PC-9 (cell line): ENCODE measurements at regions not wholly inside any gene's neighbourhood (a gene's known extent, or its start where the extent isn't known, plus 50 kb on each side); places are given as distances from the start of the nearest gene placed in this dataset.

ENCODE experiments used
- BruUV-seq: library from RNA; stranded (reverse); fragments of 400-500 nt; replicated peaks from 2 replicates; lab custom pipeline; 2021; lab: Mats Ljungman, UMichigan
- CTCF ChIA-PET: fragments of 300-600 bp; sonication (Branson Sonifier 250); formaldehyde crosslinking; loops from one replicate; lab custom pipeline; 2022; ENCODE audit warnings: antibody characterized with exemption; lab: Charles Lee
- POLR2A ChIA-PET: fragments of 300-600 bp; sonication (Branson Sonifier 250); formaldehyde crosslinking; loops from one replicate; lab custom pipeline; 2022; ENCODE audit warnings: antibody characterized with exemption; ENCODE audit not compliant: unreplicated experiment; lab: Charles Lee
- DNase-seq, 2 experiments: peaks; one replicate each; pipeline versions ENCODE4 v3.0.0 to v3.0.0-alpha.2; 2015 to 2022; ENCODE audit warnings: mixed read lengths in 1 of 2
- H2AFZ ChIP-seq: fragments of 200-600 bp; sonication (generic); 2 replicates; pipeline ENCODE4 v1.8.1; 2017; ENCODE audit warnings: antibody characterized with exemption
- H3F3A ChIP-seq: fragments of 200-600 bp; sonication (generic); 2 replicates; pipeline ENCODE4 v1.8.1; 2017; ENCODE audit warnings: antibody characterized with exemption, mild to moderate bottlenecking, low read depth; ENCODE audit not compliant: insufficient read depth
- H3K27ac ChIP-seq: fragments of 200-600 bp; sonication (generic); 2 replicates; pipeline ENCODE4 v1.6.1; 2016; ENCODE audit warnings: mixed run types
- H3K27me3 ChIP-seq: fragments of 200-600 bp; sonication (generic); 2 replicates; pipeline ENCODE4 v1.6.1; 2016; ENCODE audit warnings: low read depth, mixed run types; ENCODE audit not compliant: insufficient read depth
- H3K36me3 ChIP-seq: fragments of 200-600 bp; sonication (generic); 2 replicates; pipeline ENCODE4 v1.6.1; 2016; ENCODE audit warnings: low read depth, mixed run types
- H3K4me1 ChIP-seq: fragments of 200-600 bp; sonication (generic); replicated peaks from 2 replicates; pipeline ENCODE4 v1.6.1; 2016; ENCODE audit warnings: mixed run types; ENCODE audit not compliant: insufficient read depth
- H3K4me2 ChIP-seq: fragments of 200-600 bp; sonication (generic); 2 replicates; pipeline ENCODE4 v1.6.1; 2017; ENCODE audit warnings: mixed run types
- H3K4me3 ChIP-seq: fragments of 200-600 bp; sonication (generic); 2 replicates; pipeline ENCODE4 v1.6.1; 2016; ENCODE audit warnings: mixed run types
- H3K79me2 ChIP-seq: fragments of 200-600 bp; sonication (generic); 2 replicates; pipeline ENCODE4 v1.6.1; 2017; ENCODE audit warnings: low read depth, mixed run types
- H3K9me2 ChIP-seq: fragments of 200-600 bp; sonication (generic); 2 replicates; pipeline ENCODE4 v1.8.1; 2017; ENCODE audit warnings: mild to moderate bottlenecking; ENCODE audit not compliant: insufficient read depth
- H3K9me3 ChIP-seq: fragments of 200-600 bp; sonication (generic); 2 replicates; pipeline ENCODE4 v1.8.1; 2016; ENCODE audit warnings: low read depth; ENCODE audit not compliant: insufficient read depth
- H4K20me1 ChIP-seq: fragments of 200-600 bp; sonication (generic); 2 replicates; pipeline ENCODE4 v1.8.1; 2017; ENCODE audit not compliant: insufficient read depth
- EZH2 ChIP-seq: fragments of 200-600 bp; sonication (generic); IDR thresholded peaks from 2 replicates; pipeline ENCODE4 v1.8.0; 2017; ENCODE audit warnings: antibody characterized with exemption, low read depth
- intact Hi-C: fragments of 100-400 bp; cut with micrococcal nuclease; formaldehyde crosslinking; loops from one replicate; pipeline ENCODE4 v1.10.0; 2022; ENCODE audit not compliant: unreplicated experiment
- TF ChIP-seq, protein P1 (sequence below): fragments of 200-600 bp; sonication (generic); conservative IDR thresholded peaks from 2 replicates; pipeline ENCODE4 v1.6.1; 2017; ENCODE audit warnings: mixed run types, antibody characterized with exemption, mild to moderate bottlenecking, moderate library complexity

DNA sequence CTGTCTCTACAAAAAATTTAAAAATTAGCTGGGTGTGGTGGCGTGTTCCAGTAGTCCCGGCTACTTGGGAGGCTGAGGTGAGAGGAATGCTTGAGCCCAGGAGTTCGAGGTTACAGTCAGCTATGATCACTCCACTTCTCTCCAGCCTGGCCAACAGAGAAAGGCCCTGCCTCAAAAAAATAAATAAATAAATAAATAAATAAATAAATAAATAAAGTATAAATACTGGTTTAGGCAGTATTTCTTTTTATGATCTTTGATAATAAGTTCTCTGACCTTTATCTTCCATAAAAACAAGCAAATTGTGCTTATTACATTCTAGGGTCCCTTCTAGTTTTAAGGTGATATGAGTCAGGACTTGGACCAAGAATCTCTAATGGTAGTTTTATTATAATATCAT is 320.3 kb downstream of the PCDH19 start:
- POLR2A ChIA-PET: no interaction called here
- no peak overlapping the region for H3K4me3 ChIP-seq
- no peaks in the 10 kb centered on the region for H3K4me1 ChIP-seq
- H2AFZ ChIP-seq: no peak overlapping the region
- no peaks in the 10 kb centered on the region for H3F3A ChIP-seq
- H3K79me2 ChIP-seq: no peaks in the 10 kb centered on the region
- intact Hi-C loops: loop anchor here (10.0 kb wide), 1 partner anchor 905 kb away; no protein-coding TSS in a partner anchor
- no peak for DNase-seq
- CTCF ChIA-PET: no interaction called here
- no peaks in the 10 kb centered on the region for H4K20me1 ChIP-seq
- H3K36me3 ChIP-seq: no peaks in the 10 kb centered on the region
- no peak overlapping the region for H3K4me2 ChIP-seq
- H3K27me3 ChIP-seq: no peaks in the 10 kb centered on the region
- H3K9me2 ChIP-seq: no peaks in the 10 kb centered on the region
- H3K9me3 ChIP-seq: no peaks in the 10 kb centered on the region
- no peak overlapping the region for H3K27ac ChIP-seq
- no peak for TF ChIP-seq EZH2
- TF ChIP-seq, protein P1, sequence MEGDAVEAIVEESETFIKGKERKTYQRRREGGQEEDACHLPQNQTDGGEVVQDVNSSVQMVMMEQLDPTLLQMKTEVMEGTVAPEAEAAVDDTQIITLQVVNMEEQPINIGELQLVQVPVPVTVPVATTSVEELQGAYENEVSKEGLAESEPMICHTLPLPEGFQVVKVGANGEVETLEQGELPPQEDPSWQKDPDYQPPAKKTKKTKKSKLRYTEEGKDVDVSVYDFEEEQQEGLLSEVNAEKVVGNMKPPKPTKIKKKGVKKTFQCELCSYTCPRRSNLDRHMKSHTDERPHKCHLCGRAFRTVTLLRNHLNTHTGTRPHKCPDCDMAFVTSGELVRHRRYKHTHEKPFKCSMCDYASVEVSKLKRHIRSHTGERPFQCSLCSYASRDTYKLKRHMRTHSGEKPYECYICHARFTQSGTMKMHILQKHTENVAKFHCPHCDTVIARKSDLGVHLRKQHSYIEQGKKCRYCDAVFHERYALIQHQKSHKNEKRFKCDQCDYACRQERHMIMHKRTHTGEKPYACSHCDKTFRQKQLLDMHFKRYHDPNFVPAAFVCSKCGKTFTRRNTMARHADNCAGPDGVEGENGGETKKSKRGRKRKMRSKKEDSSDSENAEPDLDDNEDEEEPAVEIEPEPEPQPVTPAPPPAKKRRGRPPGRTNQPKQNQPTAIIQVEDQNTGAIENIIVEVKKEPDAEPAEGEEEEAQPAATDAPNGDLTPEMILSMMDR: no peak
- BruUV-seq: no TSS peak

DNA sequence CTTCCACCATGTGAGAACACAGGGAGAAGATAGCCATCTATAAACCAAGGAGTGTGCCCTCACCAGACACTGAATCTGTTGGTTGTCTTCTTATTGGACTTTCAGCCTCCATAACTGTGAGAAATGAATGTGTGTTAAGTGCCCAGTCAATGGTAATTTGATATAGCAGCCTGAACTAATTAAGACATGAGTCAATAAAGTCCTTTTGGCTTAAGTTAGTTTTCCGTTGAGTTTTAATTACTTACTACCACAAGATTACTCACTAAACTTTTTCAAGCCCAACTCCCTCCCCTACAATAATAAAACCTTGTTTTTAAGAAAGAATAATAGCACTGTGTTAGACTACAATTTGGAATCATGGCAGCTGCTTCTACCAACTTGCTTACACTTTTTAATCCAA is 324.2 kb downstream of the PCDH19 start:
- H3K4me1 ChIP-seq: no peaks in the 10 kb centered on the region
- no peak for DNase-seq
- no peaks in the 10 kb centered on the region for H3K9me2 ChIP-seq
- no TSS peak for BruUV-seq
- no peaks in the 10 kb centered on the region for H3K79me2 ChIP-seq
- no peak overlapping the region for H3K27ac ChIP-seq
- no peak overlapping the region for H3K4me2 ChIP-seq
- no peak overlapping the region for H2AFZ ChIP-seq
- TF ChIP-seq EZH2: no peak
- TF ChIP-seq, protein P1: no peak
- no peaks in the 10 kb centered on the region for H4K20me1 ChIP-seq
- H3K27me3 ChIP-seq: no peaks in the 10 kb centered on the region
- ChIA-PET POLR2A (no interaction called here), CTCF (no interaction called here)
- H3F3A ChIP-seq: no peaks in the 10 kb centered on the region
- intact Hi-C loops: no loop called here
- H3K4me3 ChIP-seq: no peak overlapping the region
- no peaks in the 10 kb centered on the region for H3K36me3 ChIP-seq
- H3K9me3 ChIP-seq: no peaks in the 10 kb centered on the region

DNA sequence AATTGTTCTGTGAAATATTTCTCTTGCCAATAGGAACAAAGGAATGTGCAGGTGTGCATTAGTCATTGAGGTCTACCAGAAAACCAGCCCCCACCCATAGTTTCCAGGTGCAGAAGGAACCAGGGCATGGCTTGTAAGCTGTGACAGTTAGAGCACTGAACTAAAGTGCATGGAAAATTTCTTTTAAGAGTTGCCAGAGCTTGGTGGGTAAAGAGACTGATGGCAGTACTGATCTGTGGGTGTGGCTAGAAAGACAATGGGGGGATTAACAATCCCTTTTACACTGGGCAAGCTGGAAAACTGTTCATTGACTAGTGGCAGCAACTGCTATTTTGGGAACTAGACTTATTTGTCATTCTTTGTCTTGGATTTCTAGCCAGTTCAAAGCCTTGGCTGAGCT is 326.9 kb downstream of the PCDH19 start:
- Histone ChIP-seq H3K79me2 (no peaks in the 10 kb centered on the region), H3K36me3 (no peaks in the 10 kb centered on the region), H3K4me2 (no peak overlapping the region), H3K4me3 (no peak overlapping the region), H3K4me1 (no peaks in the 10 kb centered on the region), H3F3A (no peaks in the 10 kb centered on the region), H3K9me2 (no peaks in the 10 kb centered on the region), H3K9me3 (no peaks in the 10 kb centered on the region), H3K27me3 (no peaks in the 10 kb centered on the region), H4K20me1 (no peaks in the 10 kb centered on the region), H2AFZ (no peak overlapping the region), H3K27ac (no peak overlapping the region)
- no peak for DNase-seq
- BruUV-seq: no TSS peak
- POLR2A ChIA-PET: no interaction called here
- intact Hi-C loops: no loop called here
- TF ChIP-seq, protein P1: no peak
- TF ChIP-seq EZH2: no peak
- CTCF ChIA-PET: no interaction called here
